Thyroid gland (tissue), 4 donors: ENCODE measurements at regions not wholly inside any gene's neighbourhood (a gene's known extent, or its start where the extent isn't known, plus 50 kb on each side); places are given as distances from the start of the nearest gene placed in this dataset.

Experiments
- POLR2A ChIP-seq, 2 donors: fragments of 450-650 bp; IDR thresholded peaks; one replicate each; pipeline ENCODE4 v1.6.1; 2017; ENCODE audit warnings: antibody characterized with exemption in 2 of 2, mild to moderate bottlenecking in 2 of 2, moderate library complexity in 1 of 2
- TF ChIP-seq, protein P1 (sequence below), 6 experiments: fragments of 200-600 bp in 3 of 6; fragments of 450-650 bp in 3 of 6; sonication (generic) in 3 of 6; IDR thresholded peaks; one replicate each; pipeline ENCODE4 v1.5.1; 2016 to 2019; ENCODE audit warnings: antibody characterized with exemption in 6 of 6, mild to moderate bottlenecking in 2 of 6, inconsistent platforms in 1 of 6, moderate library complexity in 1 of 6

DNA sequence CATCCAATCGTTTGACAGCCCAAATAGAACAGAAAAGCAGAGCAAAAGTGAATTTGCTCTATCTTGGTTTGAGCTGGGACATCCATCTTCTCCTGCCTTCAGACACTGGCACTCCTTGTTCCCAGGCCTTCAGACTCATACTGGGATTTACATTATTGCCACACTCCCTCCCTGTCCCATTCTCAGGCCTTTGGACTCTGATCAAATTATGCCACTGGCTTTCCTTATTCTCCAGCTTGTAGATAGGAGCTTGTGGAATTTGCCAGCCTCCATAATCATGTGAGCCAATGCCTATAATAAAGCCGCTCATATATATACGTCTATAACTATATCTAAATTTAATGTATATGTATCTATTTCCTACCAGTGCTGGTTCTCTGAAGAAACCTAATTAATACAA, 568.3 kb upstream of the KIRREL3 start:
- no peak for TF ChIP-seq POLR2A (IDR thresholded peaks at IDR 0.05)
- TF ChIP-seq, protein P1, sequence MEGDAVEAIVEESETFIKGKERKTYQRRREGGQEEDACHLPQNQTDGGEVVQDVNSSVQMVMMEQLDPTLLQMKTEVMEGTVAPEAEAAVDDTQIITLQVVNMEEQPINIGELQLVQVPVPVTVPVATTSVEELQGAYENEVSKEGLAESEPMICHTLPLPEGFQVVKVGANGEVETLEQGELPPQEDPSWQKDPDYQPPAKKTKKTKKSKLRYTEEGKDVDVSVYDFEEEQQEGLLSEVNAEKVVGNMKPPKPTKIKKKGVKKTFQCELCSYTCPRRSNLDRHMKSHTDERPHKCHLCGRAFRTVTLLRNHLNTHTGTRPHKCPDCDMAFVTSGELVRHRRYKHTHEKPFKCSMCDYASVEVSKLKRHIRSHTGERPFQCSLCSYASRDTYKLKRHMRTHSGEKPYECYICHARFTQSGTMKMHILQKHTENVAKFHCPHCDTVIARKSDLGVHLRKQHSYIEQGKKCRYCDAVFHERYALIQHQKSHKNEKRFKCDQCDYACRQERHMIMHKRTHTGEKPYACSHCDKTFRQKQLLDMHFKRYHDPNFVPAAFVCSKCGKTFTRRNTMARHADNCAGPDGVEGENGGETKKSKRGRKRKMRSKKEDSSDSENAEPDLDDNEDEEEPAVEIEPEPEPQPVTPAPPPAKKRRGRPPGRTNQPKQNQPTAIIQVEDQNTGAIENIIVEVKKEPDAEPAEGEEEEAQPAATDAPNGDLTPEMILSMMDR (IDR thresholded peaks at IDR 0.05), result no peak
